NCI-H146 (cell line): ENCODE measurements at regions not wholly inside any gene's neighbourhood (a gene's known extent, or its start where the extent isn't known, plus 50 kb on each side); places are given as distances from the start of the nearest gene placed in this dataset.
"Not testable (repeated sequence)": the region's sequence is repeated elsewhere in the genome, so short reads cannot be mapped to it uniquely, and the experiment has no call there.

Experiments
- DNase-seq: peaks from one replicate; lab custom pipeline; 2025; lab: John Stamatoyannopoulos, UW

GRCh38 chr4:27728892-27729291 lies 868.3 kb downstream of the STIM2 start:
- DNase-seq: no peak

- no peak for DNase-seq
Observed at GRCh38 chr4:27742816-27743215, 882.2 kb downstream of the STIM2 start.

- no peak for DNase-seq
Observed at GRCh38 chr4:27759611-27760575, 899.3 kb downstream of the STIM2 start.

- no peak for DNase-seq
Observed at GRCh38 chr4:27763830-27764525, 903.3 kb downstream of the STIM2 start.

- DNase-seq: no peak
Observed at GRCh38 chr4:27764526-27764837, 903.8 kb downstream of the STIM2 start.

GRCh38 chr4:27770895-27771294 lies 910.3 kb downstream of the STIM2 start:
- DNase-seq: no peak

GRCh38 chr4:27775156-27775555 lies 914.5 kb downstream of the STIM2 start:
- no peak for DNase-seq

GRCh38 chr4:27779827-27780226 lies 919.2 kb downstream of the STIM2 start:
- DNase-seq: no peak

GRCh38 chr4:27787195-27787594 lies 926.6 kb downstream of the STIM2 start:
- no peak for DNase-seq

GRCh38 chr4:27789773-27790172 lies 929.1 kb downstream of the STIM2 start:
- no peak for DNase-seq

GRCh38 chr4:27790911-27791310 lies 930.3 kb downstream of the STIM2 start:
- no peak for DNase-seq

GRCh38 chr4:27791640-27792039 lies 931.0 kb downstream of the STIM2 start:
- DNase-seq: no peak

- DNase-seq: no peak
Observed at GRCh38 chr4:27807207-27807606, 946.6 kb downstream of the STIM2 start.

- DNase-seq: no peak
Observed at GRCh38 chr4:27811948-27812347, 951.3 kb downstream of the STIM2 start.

GRCh38 chr4:27813226-27813625 lies 952.6 kb downstream of the STIM2 start:
- DNase-seq: not testable (repeated sequence)

- not testable (repeated sequence) for DNase-seq
Observed at GRCh38 chr4:27813699-27814425, 953.2 kb downstream of the STIM2 start.

- no peak for DNase-seq
Observed at GRCh38 chr4:27819246-27819645, 958.6 kb downstream of the STIM2 start.

GRCh38 chr4:27828843-27829242 lies 968.2 kb downstream of the STIM2 start:
- no peak for DNase-seq

GRCh38 chr4:27830251-27830650 lies 969.6 kb downstream of the STIM2 start:
- no peak for DNase-seq

GRCh38 chr4:27835851-27836250 lies 975.2 kb downstream of the STIM2 start:
- DNase-seq: no peak

- no peak for DNase-seq
Observed at GRCh38 chr4:27836523-27836922, 975.9 kb downstream of the STIM2 start.

- DNase-seq: no peak
Observed at GRCh38 chr4:27843776-27844175, 983.1 kb downstream of the STIM2 start.

- DNase-seq: no peak
Observed at GRCh38 chr4:27844376-27844775, 983.7 kb downstream of the STIM2 start.
